ENCODE measurements at regions not wholly inside any gene's neighbourhood (a gene's known extent, or its start where the extent isn't known, plus 50 kb on each side); places are given as distances from the start of the nearest gene placed in this dataset.

- no peak for DNase-seq (ENCODE audit: low read depth)
These were observed 300.8 kb downstream of the EFNB2 start for GRCh38 chr13:106234636-106235035.

GRCh38 chr13:106233134-106233735 is 302.2 kb downstream of the EFNB2 start:
- no peak for DNase-seq (ENCODE audit: low read depth)

- DNase-seq (ENCODE audit: low read depth) = no peak
These were observed 302.8 kb downstream of the EFNB2 start for GRCh38 chr13:106232681-106233080.

GRCh38 chr13:106230450-106230849 is 305.0 kb downstream of the EFNB2 start:
- no peak for DNase-seq (ENCODE audit: low read depth)

GRCh38 chr13:106225126-106225525 is 310.3 kb downstream of the EFNB2 start:
- no peak for DNase-seq (ENCODE audit: low read depth)

GRCh38 chr13:106220211-106220610 is 315.3 kb downstream of the EFNB2 start:
- DNase-seq (ENCODE audit: low read depth) = no peak

- no peak for DNase-seq (ENCODE audit: low read depth)
These were observed 322.3 kb downstream of the EFNB2 start for GRCh38 chr13:106213028-106213757.

DNA sequence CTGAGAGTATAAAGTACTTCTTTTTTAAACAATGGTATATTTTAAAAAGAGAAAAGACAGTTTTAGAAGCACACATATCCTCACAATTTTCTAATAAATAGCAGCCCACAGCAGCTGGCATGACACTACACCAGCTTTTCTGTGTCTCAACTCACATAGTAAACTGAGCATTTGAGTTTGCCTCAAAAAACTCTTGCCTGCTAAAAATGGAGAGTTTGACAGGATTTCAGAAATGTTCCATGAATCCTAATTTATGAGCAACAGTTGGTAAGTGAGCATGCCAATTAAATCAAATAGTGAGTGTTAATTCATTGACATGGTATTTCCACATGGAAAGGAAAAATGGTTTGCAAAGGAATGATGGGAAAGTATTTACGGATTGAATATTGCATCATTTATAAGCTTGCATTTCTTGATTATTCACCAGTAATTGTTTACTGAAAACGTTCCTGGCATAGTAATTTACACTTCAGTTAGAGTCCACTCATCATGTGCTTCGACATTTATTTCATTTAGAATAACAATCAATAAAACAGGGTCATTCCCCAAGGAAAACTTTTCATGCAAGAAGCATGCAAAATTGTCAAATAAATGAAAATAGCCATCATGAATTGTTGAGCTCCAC is 323.0 kb downstream of the EFNB2 start:
- DNase-seq (ENCODE audit: low read depth) = no peak

DNA sequence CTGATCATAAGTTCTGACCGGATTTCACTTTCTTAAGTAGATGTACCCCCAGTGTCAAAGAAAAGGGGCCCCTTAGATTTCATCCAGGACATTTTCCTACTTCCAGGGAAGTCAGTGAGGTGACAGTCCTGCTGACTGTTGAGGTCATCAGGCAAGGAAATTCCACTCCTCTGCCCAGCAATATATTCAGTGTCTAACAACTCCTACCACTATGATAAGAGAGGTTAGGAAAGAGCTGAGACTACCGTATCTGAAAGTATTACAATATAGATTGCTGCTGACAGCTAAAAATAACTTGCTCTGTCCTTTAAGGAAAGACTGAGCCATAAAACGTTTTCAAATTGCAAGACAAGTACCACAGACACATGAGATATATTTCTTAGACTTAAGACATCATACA is 325.1 kb downstream of the EFNB2 start:
- no peak for DNase-seq (ENCODE audit: low read depth)

DNA sequence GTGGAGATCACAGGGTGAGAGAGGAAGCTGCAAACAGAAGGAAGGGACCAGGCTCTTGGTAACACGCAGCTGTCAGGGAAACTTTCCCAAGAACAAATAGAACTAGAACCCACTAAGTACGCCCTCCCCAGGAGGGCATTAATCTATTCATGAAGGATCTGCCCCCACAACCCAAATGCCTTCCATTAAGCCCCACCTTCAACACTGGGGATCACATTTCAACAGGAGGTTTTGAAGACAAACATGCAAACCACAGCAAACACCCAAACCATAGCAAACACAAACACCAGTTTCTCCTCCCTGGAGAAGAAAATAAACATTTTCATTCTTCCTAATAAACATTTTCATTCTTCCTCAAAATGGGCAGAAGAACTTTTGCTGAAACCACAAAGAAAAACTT is 329.6 kb downstream of the EFNB2 start:
- no peak for DNase-seq (ENCODE audit: low read depth)

DNA sequence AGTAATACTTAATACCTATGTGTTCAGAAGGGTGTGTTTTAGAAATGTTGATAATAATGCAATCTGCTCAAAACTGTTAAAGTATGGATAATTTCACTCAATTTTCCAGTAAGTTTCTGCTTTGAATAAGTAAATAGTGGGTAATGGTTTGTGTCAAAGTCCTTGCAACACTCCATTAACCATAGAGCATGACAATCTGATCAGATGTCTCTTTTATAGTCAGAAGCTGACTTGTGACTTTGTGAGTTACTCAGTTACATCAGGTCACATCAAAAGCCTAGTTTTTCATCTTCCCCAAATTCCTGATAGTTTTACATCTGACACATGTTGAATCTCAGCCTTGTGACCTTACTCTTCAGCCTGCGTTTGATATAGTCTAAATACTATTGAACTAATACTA is 338.0 kb downstream of the EFNB2 start:
- DNase-seq (ENCODE audit: low read depth) = no peak

DNA sequence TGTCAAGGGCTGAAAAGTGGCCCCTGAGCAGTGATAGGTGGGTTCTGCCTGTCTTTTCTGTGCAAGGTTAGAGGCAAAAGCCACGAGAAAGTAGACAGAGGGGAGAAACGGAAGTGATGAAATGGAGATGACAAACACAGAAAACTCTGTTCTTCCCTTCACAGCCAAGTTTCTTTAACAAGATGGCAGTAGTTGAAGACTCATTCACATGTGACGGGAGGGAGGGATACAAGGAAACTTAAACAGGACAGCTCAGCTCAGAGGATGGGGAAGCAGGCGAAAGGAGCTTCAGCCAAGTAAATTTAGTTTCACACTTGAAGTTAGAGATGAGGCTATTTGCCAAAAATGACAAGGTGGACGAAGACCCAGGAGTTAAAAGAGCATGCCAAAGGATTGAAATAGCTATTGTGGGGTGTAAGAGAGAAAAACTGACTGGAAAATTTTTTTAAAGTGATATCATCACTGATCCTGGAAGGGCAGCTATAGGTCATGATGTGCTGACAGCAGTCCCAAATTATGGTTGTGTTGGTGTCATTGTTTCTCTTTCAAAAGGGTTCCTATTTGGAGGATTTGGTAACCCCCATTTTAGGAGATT is 347.9 kb downstream of the EFNB2 start:
- no peak for DNase-seq (ENCODE audit: low read depth)

DNA sequence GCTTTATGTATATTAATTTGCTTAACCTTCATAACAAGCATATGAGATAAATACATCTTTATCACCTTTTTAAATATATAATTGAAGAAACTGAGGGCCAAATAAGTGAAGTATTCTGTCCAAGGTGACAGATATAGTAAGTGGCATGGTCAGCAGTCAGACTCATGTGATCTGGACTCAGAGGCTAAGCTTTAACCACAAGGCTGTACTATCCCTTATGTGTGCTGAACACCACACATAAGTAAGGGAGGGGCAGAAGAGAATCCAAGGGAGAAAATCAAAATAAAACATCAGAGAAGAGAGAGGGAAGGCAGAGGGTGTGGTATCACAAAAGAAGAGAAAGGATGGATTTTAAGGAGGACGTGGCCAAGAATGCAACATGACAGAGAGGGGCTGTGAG is 348.4 kb downstream of the EFNB2 start:
- DNase-seq (ENCODE audit: low read depth) = no peak

GRCh38 chr13:106186366-106187030 is 349.0 kb downstream of the EFNB2 start:
- no peak for DNase-seq (ENCODE audit: low read depth)

GRCh38 chr13:106184790-106185189 is 350.7 kb downstream of the EFNB2 start:
- DNase-seq (ENCODE audit: low read depth) = no peak

DNA sequence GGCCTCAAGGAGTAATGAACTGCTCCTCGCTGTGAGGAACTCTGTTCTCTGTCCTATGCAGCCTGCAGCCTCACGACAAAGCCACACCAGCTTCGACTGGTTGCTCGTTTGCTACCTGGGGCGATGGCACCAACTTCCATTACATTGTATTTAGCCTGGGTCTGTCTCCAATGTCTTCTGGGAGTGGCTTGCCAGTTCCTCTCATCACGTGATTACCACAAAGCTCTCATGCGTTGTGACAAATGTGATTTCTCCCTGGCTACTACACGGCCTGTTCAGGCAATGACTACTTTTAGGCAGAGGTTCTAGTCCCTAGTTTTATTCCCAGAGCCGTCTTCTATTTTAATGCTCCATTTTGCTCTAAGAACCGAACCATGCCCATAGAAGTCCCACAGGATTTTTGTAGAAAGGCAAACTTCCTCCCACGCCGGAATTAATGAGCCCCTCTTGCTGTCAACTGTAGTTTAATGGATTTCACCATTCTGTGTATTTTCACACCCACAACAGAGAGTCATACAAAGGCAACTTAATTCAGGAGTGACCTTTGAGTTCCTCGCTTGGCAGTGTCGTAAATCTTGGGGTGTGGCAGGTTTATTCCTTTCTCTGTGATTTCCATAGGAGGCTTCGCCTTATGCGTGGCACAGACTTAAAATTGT is 351.9 kb downstream of the EFNB2 start:
- no peak for DNase-seq (ENCODE audit: low read depth)

- DNase-seq (ENCODE audit: low read depth) = no peak
These were observed 353.1 kb downstream of the EFNB2 start for GRCh38 chr13:106182404-106182803.

- DNase-seq (ENCODE audit: low read depth) = no peak
These were observed 356.6 kb downstream of the EFNB2 start for GRCh38 chr13:106178816-106179215.

DNA sequence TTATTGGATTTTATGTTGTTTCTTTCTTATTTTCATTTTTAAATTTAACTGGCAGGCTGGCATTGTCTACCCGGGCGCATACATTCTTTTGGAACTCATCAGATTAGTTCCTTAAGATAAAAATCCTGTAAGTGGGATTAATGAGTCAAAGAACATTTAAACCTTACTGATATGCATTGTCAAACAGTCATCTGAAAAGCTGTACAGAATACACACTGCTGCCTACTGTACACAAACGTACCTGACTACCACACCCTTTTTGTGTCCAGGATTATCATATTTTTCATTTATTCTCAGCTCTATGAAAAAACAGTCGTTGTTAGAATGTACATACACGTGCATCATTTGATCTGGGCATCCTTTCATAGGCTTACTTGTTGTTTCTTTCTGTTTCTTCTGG is 358.3 kb downstream of the EFNB2 start:
- no peak for DNase-seq (ENCODE audit: low read depth)

GRCh38 chr13:106176117-106176516 is 359.3 kb downstream of the EFNB2 start:
- no peak for DNase-seq (ENCODE audit: low read depth)

- no peak for DNase-seq (ENCODE audit: low read depth)
These were observed 361.4 kb downstream of the EFNB2 start for GRCh38 chr13:106173891-106174610.

All from activated T-helper 1 cell treated with Interleukin-2 at 50 U/mL for 16 hours (primary cell).